HG02623 (cell line): ENCODE measurements at regions not wholly inside any gene's neighbourhood (a gene's known extent, or its start where the extent isn't known, plus 50 kb on each side); places are given as distances from the start of the nearest gene placed in this dataset.

Source experiments
- ATAC-seq: cut with Tn5 transposase; IDR thresholded peaks from one replicate; pipeline ENCODE4 v1.9.1; 2021; ENCODE audit warnings: moderate library complexity; ENCODE audit not compliant: unreplicated experiment

DNA sequence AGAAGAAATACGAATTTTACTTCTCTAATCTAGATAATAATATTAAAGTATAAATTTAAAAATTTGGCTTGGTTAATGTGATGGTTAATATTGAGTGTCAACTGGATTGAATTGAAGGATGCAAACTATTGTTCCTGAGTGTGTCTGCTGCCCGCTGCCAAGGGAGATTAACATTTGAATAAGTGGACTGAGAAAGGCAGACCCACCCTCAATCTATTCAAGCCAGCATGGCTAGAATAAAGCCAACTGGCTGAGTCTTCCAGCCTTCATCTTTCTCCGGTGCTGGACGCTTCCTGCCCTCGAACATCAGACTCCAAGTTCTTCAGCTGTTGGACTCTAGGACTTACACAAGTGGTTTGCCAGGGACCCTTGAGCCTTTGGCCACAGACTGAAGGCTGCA is 152.7 kb downstream of the TBXT start:
- no peak for ATAC-seq

GRCh38 chr6:166010136-166010960 is 157.3 kb downstream of the TBXT start:
- no peak for ATAC-seq

DNA sequence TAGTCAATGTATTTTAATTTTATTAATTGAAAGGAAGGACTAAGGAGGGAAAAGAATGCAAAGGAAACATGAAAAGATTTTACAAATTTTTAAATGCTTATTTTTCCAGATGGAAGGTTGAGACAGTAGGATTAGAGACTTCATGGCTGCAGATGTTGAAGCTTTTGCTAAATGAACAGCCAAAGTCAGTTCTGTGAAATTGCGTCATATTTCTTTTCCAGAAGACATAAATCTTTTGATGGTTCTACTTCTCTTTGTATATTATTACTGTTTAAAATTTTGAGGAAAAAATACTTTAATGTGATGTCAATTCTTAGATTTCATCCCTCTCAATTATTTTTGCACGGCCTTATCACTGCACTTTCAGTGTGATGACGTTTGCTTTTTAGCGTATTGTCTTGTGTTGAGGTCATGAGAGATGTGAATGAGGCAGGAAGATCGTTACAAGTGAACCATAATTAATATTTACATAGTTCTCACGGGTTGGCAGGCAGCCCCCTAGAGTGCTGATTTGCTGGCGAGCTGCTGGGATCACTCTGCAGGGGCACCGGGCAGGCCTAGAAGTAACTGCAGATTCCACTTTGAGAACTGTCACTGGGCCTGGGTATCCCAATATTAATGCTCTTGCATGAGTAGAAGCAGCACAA is 158.1 kb downstream of the TBXT start:
- ATAC-seq, result no peak

- ATAC-seq, result no peak
Observed at GRCh38 chr6:166008441-166009369, 158.9 kb downstream of the TBXT start.

DNA sequence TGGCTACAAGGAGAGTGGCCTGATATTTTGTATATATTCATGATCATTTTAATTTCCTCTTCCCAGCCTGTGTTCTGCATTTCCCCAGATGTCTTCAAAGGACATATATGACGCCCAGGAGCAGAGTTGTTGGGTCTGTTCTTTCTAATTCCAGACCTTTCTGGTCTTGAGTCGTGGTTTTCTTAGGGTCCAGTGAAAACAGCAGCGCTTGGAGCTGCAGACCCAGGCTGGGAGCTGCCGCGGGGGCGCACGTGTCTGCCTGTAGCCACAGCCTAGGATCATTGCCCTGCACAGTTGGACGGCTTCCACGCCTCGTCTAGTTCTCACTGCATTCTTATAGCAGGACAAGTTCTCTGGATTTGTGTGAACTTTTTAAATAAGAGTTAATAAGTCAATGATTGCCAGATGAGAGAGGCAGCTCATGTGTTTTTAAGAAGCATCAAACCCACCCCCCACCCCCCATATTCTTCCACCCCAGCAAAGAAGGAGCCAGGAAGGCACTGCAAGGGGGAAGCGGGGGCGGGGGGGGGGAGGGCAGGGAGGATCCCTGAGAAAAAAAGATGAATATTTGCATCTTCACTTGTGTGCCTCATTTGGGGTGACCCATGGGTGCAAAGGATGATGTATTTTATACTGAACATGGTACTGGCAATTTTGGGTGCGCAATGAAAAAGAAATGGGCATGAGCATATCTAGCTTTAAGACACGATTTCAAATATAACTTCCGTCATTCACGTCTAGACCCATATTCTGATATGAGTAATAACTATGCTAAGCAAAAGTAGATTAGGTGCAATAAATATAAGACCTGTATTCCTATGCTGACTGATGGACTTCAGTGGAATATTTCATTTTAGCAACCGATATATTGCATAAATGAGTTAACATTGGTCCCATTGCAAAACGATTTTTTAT is 160.0 kb downstream of the TBXT start:
- ATAC-seq, result no peak

DNA sequence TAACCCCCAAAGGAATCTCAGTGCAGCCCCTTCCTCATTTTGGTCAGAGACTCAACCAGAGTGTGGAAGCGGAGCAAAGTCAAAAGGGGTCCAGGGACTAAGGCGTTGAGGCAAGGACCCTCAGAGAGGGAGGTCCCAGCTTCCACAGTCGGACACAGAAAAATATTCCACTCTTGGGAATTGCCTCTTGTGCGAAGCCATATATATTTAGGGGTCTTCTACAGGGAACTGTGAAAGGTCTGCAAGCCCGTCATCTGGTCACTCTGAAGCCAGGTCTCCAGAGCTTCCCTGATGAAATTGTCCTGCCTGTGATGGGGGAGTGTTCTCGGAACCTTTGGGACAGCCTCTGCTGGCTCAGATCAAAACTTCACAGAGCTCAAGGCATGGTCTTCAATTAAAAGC is 160.8 kb downstream of the TBXT start:
- no peak for ATAC-seq

GRCh38 chr6:166005944-166006899 is 161.4 kb downstream of the TBXT start:
- ATAC-seq, result no peak

DNA sequence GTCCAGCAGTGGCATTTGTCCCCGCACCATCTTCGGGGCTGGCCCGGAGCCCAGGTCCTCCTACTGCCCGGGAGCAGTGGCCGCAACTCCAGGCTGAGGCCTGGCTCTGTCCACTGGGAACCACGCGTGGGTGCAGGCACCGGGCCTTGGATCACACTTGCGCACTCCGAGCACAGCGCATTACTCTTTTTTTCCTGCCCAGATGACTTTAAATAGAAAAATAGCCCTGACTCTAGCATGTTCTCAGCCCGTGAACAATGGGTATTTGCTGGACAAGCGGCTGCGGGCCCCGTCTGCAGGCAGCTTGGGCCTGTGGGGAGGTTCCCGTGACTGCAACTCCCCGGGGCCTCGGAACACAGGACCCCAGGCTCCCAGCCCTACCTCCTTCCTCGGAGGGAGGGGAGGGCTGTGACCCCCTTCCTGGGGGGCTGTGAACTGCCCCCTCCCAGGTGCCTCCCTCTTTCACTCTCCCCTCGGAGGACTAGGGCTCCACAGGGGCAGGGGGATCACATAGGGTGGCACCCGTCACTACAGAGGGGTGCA is 162.2 kb downstream of the TBXT start:
- no peak for ATAC-seq

- no peak for ATAC-seq
Observed at GRCh38 chr6:166004876-166005275, 162.8 kb downstream of the TBXT start.

- ATAC-seq, result no peak
Observed at GRCh38 chr6:166004471-166004870, 163.2 kb downstream of the TBXT start.

GRCh38 chr6:166003569-166003968 is 164.1 kb downstream of the TBXT start:
- no peak for ATAC-seq

DNA sequence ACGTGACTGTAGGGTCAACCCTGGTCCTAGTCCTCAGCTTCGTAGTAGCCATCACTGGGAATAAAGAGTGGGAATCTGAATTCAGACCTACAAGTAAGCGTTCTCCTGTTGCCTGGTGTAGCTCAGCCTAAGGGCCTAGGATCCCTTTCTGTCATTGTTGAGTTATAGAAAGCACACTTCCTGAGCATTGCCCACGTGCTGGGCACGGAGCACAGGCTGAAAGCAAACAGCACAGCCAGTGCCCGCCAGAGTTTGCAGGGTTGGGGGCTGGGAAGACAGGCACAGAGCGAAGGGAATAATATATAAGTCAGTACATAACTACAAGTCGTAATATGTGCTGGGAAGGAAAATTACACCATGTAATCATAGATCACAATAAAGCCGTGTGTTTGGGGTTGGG is 166.3 kb downstream of the TBXT start:
- no peak for ATAC-seq

- ATAC-seq, result no peak
Observed at GRCh38 chr6:165999279-165999678, 168.4 kb downstream of the TBXT start.

GRCh38 chr6:165998072-165998471 is 169.6 kb downstream of the TBXT start:
- ATAC-seq, result no peak

DNA sequence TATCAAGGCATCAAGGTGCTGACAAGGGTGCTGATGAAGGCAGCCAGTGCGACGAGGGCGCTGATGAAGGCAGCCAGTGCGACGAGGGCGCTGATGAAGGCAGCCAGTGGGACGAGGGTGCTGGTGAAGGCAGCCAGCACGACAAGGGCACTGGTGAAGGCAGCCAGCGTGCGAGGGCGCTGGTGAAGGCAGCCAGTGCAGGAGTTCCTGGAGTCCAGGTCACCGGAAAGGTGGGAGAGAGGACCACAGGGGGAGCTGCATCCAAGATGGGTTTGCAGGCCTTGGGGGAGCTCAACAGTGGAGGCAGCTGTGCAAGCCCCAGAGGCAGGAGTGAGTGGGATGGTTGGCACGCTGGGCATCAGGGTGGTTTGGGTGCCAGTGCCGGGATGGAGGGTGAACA is 176.3 kb downstream of the TBXT start:
- ATAC-seq, result no peak

DNA sequence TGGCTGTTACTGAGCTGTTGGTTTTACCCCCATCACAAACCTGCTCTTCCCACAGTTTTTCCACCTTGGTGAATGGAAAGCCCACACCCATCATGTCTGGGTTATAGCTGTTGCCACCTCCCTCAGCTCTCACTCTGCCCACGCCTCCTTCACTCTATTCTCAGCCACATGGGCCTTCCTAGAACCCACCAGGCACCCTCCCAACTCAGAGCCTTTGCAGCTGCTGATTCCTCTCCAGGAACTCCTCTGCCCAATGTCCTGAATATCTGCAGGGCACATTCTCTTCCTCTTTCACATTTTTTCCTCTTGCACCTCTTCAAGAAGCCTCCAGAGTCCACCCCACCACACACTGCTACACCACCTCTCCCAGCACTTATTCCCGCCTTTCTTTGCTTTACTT is 177.4 kb downstream of the TBXT start:
- no peak for ATAC-seq

GRCh38 chr6:165988757-165989456 is 178.7 kb downstream of the TBXT start:
- ATAC-seq, result no peak

DNA sequence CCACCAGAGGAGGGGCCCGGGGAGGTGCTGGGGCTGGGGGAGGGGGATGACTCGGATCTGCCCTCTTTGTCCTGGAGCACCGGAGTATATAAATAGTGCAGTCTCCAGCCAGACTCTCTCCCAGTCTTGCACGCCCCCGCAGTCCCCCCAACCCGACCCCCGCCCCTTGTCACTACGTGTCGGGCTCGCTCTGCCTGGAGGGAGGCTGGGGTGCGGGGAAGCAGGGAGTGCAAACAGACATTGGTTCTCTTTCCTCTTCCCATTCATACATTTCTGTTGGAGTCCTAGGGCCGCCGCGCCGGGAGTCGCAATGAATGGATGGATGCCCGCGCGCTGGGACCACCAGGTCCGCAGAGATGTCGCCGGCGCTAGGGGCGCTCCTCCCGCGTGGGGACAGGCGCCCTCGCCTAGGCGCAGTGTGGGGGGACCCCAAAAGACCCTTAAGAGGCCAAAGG is 179.3 kb downstream of the TBXT start:
- ATAC-seq, result no peak
